DND-41 (cell line): ENCODE measurements at regions not wholly inside any gene's neighbourhood (a gene's known extent, or its start where the extent isn't known, plus 50 kb on each side); places are given as distances from the start of the nearest gene placed in this dataset.

Source experiments
- EZH2 ChIP-seq: IDR thresholded peaks from 3 replicates; pipeline ENCODE4 v1.6.1; 2012; ENCODE audit warnings: borderline replicate concordance, low read depth, mild to moderate bottlenecking, moderate library complexity, low read length, inconsistent platforms; ENCODE audit not compliant: severe bottlenecking
- TF ChIP-seq, protein P1 (sequence below): IDR thresholded peaks from 2 replicates; pipeline ENCODE4 v1.5.1; 2012; ENCODE audit warnings: borderline replicate concordance, low read length, moderate library complexity, mild to moderate bottlenecking; ENCODE audit not compliant: poor library complexity, severe bottlenecking; ENCODE audit errors: extremely low read depth

DNA sequence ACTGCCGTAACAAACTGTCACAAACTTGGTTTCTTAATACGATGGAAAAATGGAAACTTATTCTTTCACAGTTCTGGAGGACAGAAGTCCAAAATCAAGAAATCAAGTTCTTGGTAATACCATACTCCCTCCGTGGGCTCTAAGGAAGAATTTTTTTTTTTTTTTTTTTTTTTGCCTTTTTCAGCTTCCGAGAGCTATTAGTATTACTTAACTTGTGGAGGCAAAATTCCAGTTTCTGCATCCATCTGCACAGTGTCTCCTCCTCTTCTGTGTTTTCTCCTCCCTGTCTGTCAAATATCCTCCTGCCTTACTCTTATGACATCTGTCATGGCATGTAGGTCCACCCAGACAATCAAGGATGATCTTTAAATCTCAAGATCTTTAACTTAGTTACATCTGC lies 426.6 kb downstream of the SPRY1 start:
- TF ChIP-seq, protein P1, sequence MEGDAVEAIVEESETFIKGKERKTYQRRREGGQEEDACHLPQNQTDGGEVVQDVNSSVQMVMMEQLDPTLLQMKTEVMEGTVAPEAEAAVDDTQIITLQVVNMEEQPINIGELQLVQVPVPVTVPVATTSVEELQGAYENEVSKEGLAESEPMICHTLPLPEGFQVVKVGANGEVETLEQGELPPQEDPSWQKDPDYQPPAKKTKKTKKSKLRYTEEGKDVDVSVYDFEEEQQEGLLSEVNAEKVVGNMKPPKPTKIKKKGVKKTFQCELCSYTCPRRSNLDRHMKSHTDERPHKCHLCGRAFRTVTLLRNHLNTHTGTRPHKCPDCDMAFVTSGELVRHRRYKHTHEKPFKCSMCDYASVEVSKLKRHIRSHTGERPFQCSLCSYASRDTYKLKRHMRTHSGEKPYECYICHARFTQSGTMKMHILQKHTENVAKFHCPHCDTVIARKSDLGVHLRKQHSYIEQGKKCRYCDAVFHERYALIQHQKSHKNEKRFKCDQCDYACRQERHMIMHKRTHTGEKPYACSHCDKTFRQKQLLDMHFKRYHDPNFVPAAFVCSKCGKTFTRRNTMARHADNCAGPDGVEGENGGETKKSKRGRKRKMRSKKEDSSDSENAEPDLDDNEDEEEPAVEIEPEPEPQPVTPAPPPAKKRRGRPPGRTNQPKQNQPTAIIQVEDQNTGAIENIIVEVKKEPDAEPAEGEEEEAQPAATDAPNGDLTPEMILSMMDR = no peak
- TF ChIP-seq EZH2 = no peak
